HG03159 (cell line): ENCODE measurements at regions not wholly inside any gene's neighbourhood (a gene's known extent, or its start where the extent isn't known, plus 50 kb on each side); places are given as distances from the start of the nearest gene placed in this dataset.
"Not testable (repeated sequence)": the region's sequence is repeated elsewhere in the genome, so short reads cannot be mapped to it uniquely, and the experiment has no call there.

Experiments
- ATAC-seq: cut with Tn5 transposase; IDR thresholded peaks from one replicate; pipeline ENCODE4 v1.9.1; 2021; ENCODE audit warnings: mild to moderate bottlenecking, moderate library complexity; ENCODE audit not compliant: unreplicated experiment

DNA sequence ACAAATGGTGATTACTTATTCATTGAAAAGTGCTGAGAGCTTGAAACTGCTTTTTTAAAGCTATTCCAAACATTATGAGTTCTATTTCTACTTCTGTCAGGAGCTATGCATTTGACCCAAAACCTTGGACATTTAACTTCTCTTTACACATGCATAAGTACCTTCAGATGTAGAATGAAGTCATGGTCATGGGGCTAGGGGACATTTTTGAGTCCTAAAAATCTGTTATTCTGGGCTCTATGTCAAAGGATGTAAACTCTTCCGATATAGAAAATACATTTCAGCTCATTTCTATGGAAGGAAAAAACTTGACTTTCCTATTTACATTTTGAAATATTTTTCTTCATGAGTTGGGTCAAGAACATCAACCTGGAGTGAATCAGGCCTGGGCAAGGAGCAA is 179.5 kb upstream of the CXCL12 start:
- ATAC-seq: no peak

GRCh38 chr10:44564790-44565189 is 179.9 kb upstream of the CXCL12 start:
- ATAC-seq: no peak

DNA sequence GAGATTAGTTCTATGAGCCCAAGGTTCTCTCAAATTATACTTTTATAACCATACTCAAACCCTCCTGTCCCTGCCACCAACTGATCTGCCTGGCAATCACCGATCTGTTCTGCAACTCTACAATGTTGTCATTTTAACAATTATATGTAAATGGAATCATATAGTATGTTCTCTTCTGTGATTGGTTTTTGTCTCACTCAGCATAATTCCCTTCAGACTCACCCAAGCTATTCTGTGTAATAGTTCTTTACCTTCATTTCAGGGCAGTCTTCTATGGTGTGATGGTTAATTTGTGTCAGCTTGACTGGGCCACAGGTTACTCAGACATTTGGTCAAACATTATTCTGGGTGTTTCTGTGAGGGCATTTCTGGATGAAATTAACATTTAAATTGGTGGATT is 181.9 kb upstream of the CXCL12 start:
- no peak for ATAC-seq

GRCh38 chr10:44567471-44567870 is 182.6 kb upstream of the CXCL12 start:
- no peak for ATAC-seq

- no peak for ATAC-seq
Observed at GRCh38 chr10:44569193-44570091, 184.5 kb upstream of the CXCL12 start.

- no peak for ATAC-seq
Observed at GRCh38 chr10:44571701-44572100, 186.8 kb upstream of the CXCL12 start.

- ATAC-seq: no peak
Observed at GRCh38 chr10:44572146-44572545, 187.2 kb upstream of the CXCL12 start.

- no peak for ATAC-seq
Observed at GRCh38 chr10:44573821-44574220, 188.9 kb upstream of the CXCL12 start.

- no peak for ATAC-seq
Observed at GRCh38 chr10:44574596-44575480, 189.9 kb upstream of the CXCL12 start.

- ATAC-seq: no peak
Observed at GRCh38 chr10:44575601-44576380, 190.9 kb upstream of the CXCL12 start.

DNA sequence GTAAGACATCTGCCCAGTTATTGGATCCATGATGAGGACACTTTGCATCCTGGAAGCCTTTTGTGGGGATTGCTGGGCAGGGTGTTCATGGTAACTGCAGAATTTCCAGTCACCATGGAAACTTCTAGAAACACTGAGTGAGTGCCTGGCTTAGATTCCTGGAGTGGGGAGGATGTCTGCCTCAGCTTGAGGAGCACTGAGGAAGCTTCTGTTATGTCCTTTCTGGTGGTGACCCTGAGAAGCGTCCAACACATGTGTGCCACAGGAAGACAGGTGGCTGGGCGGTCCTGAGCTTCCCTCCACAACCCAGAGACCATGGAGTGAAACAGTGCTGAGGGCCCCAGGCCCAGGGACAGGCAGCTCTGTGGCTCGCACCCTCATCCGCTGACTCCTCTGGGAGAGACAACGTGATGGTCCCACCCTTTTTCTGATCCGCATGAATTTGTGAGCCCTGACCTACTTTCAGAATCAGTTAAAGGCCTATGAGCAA is 191.8 kb upstream of the CXCL12 start:
- ATAC-seq: no peak

DNA sequence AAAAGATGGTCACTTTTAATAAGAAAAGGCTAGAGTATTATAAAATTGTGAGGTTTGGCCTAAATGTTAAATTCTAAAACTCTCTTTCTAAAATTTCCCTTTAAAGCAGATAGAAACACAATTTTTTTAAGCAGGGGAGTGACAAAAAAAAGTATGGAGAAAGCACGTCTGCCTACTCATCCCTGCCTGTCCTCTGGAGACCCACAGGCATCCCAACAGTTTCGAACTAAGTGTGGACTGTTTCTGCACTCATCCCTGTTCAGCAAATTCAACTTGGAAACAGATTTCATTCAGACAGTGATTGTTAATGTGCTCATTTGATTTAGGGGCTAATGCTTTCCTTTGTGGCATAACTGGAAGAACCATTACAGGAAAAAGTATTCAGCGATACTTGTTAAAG is 192.6 kb upstream of the CXCL12 start:
- no peak for ATAC-seq

GRCh38 chr10:44578271-44578670 is 193.4 kb upstream of the CXCL12 start:
- no peak for ATAC-seq

- ATAC-seq: not testable (repeated sequence)
Observed at GRCh38 chr10:44578963-44579362, 194.1 kb upstream of the CXCL12 start.

- ATAC-seq: no peak
Observed at GRCh38 chr10:44581996-44582395, 197.1 kb upstream of the CXCL12 start.

DNA sequence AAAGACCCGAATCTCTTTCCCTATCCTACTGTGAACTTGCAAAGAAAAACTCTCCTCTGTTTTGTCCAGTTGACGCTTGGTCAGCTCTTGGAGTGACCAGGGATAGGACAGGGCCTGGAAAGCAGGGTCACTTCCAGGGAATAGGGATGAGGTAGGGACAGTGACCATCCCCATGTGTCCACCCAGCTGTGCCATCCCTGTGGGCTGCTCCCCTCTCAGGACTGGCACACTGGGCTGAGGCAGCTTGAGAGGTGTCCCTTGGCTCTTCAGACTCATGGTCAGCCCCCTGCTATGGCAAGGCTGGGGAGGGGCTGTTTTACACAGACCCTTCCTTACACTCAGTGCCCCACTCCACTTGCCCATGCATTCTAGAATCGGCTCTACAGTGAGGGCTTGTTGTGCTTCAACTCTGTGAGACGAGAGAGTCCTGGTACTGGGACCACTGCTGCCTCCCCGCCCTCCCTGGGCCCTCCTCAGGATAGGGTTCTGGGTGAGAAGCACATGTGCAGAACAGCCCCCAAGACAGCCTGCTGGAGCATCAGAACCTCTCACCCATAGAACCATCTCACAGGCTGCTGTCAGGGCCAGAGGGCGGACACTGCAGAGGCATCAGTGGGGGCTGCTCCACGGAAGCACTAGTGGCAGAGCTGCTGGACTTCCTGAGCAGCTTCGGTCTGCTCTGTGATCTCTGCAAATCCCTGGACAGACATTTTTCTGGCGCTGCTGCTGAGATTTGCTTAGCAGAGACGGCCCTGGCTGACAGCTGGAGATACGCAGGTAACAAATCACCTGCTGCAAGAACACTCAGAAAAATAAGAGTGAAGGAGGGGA is 202.8 kb upstream of the CXCL12 start:
- no peak for ATAC-seq

DNA sequence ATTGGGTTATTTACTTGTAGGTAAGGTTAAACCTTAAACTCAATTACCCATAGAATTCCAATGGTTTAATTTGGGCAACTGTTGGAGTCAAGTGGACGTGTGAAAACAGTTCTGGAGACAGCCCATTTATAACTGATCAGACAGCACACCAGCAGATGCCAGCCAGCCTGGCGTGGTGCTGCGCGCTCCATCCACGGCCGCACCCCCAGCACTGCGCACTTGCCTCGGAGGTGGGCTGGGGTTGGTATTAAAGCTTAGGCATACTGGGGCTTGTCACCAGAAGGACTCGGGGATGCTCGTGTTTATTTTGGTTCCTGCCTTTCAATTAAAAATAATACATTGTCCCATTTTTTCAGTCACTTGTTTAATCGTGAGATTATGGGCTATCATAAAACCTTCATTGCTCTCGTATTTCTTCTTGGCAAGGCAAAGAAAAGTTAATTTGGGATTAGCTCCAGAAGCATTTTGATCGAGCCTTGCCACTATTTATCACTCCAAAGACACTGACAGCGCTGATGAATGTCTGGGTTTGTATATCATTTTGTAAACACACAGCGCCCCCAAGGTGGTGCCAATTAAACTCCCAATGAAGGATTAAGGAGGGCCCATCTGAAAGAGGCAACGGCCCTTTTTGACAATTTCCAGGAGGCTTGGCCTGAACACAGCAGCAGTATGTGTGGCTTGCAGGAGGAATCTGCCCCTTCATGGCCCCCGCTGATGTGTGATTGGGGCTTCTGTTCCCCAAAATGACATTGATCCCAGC is 204.5 kb upstream of the CXCL12 start:
- no peak for ATAC-seq

DNA sequence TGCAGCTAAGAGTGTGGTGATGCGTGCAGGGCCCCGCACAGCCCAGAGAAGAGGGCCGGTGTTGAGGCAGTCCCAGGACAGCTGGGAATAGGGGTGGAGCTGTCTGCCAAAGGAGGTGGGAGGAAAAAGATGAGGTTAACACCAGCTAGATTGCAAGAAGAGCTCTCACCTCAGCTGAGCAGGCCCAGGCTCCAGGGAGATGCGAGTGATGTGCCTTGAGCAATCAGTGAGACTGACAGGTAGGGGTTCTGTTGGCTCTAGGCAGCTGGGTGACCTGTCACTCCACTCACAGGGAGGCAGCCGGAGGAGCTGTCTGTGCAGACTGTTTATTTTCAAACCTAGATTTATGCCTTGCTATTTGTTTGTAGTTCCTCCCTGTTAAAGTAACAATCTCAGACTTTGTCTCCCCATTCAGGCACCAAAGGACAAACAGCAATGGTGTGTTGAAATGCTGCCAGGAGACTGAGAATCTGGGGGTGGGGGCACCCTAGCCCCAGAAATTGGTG is 205.1 kb upstream of the CXCL12 start:
- ATAC-seq: no peak

DNA sequence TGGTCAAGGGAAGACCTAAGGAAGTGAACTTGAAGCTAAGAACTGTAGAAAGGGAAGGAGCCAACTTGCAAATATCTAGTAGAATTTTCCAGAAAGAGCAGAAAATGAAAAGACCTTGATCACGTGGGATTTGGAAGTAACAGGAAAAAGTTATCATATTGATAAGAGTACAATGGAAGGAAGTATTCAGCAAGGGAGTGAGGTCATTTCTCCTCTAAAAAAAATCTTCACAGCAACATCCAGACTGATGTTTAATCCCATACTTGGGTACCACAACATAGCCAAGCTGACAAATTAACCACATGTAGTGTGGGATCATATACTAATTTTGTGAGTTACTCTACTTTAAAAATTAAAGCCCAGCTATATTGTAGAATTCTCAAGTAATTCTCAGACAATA is 207.0 kb upstream of the CXCL12 start:
- ATAC-seq: no peak
